ENCODE measurements at regions not wholly inside any gene's neighbourhood (a gene's known extent, or its start where the extent isn't known, plus 50 kb on each side); places are given as distances from the start of the nearest gene placed in this dataset.

DNA sequence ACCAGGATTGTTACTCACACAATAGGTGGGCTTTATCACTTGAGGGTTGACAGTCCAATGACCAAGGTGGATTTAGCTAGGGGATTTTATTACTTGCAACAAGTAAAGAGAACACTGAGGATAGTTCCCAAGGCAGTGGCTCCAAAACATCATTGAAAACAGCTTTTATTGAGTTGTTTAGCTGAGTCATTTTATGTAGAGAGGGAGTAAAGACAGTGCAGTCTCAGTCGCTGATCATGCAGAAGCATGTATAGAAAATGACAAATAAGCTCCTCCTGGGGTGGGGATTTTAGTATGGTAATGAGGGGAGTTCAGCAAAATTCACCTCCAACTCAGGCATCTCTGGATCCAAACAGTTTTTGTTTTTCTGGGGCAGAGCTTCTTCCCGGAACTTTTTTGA, 163.0 kb upstream of the CCDC179 start:
- Histone ChIP-seq H3K27ac (ENCODE audit: low read length) (no peak overlapping the region), H3K9me2 (replicated peaks; ENCODE audit: insufficient read depth, low read length) (no peaks in the 10 kb centered on the region), H2AFZ (ENCODE audit: low read length) (no peak overlapping the region), H3K4me3 (ENCODE audit: low read length) (no peak overlapping the region), H3K4me1 (ENCODE audit: low read length) (no peaks in the 10 kb centered on the region), H3K27me3 (replicated peaks; ENCODE audit: insufficient read depth, low read length) (no peaks in the 10 kb centered on the region), H3K79me2 (ENCODE audit: low read length) (no peaks in the 10 kb centered on the region), H3K9ac (ENCODE audit: low read length) (no peak overlapping the region), H3F3A (ENCODE audit: insufficient read depth, low read length) (no peaks in the 10 kb centered on the region), H3K4me2 (ENCODE audit: low read depth, low read length) (no peak overlapping the region), H3K36me3 (replicated peaks; ENCODE audit: insufficient read depth, low read length) (no peaks in the 10 kb centered on the region), H3K9me3 (replicated peaks; ENCODE audit: insufficient read depth, low read length) (no peaks in the 10 kb centered on the region), H4K20me1 (ENCODE audit: insufficient read depth, low read length) (no peaks in the 10 kb centered on the region)
- DNase-seq: no peak
- TF ChIP-seq, protein P1, sequence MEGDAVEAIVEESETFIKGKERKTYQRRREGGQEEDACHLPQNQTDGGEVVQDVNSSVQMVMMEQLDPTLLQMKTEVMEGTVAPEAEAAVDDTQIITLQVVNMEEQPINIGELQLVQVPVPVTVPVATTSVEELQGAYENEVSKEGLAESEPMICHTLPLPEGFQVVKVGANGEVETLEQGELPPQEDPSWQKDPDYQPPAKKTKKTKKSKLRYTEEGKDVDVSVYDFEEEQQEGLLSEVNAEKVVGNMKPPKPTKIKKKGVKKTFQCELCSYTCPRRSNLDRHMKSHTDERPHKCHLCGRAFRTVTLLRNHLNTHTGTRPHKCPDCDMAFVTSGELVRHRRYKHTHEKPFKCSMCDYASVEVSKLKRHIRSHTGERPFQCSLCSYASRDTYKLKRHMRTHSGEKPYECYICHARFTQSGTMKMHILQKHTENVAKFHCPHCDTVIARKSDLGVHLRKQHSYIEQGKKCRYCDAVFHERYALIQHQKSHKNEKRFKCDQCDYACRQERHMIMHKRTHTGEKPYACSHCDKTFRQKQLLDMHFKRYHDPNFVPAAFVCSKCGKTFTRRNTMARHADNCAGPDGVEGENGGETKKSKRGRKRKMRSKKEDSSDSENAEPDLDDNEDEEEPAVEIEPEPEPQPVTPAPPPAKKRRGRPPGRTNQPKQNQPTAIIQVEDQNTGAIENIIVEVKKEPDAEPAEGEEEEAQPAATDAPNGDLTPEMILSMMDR (IDR thresholded peaks at IDR 0.05; ENCODE audit: low read length): no peak
- TF ChIP-seq EZH2phosphoT487 (IDR thresholded peaks at IDR 0.05; ENCODE audit: low read length) (no peak), EZH2 (optimal IDR thresholded peaks at IDR 0.05; ENCODE audit: low read depth, low read length) (no peak)

DNA sequence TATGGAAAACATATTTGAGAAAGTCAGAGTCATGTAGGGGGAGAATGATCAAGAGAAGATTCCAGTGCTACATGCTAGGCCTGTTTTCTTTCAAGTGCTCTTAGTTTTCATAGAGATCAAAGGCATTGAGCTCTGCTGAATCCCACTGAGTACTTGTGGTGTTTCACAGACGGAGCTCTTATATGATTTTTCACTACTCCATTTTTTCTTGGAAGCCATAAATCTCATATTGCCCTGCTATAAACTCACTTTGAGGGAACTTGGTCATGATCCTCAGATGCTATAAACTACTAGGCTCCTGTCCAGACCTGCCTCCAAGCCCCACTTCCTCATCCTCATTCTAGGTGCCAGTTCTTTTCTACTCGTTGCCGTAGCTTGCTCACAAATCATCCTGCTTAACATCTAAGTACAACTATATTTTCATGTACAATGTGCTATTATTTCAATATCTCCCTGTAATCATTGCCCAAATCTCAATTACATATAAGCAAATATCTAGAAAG, 180.8 kb upstream of the CCDC179 start:
- TF ChIP-seq, protein P1 (IDR thresholded peaks at IDR 0.05; ENCODE audit: low read length): no peak
- TF ChIP-seq EZH2phosphoT487 (IDR thresholded peaks at IDR 0.05; ENCODE audit: low read length) (no peak), EZH2 (optimal IDR thresholded peaks at IDR 0.05; ENCODE audit: low read depth, low read length) (no peak)
- Histone ChIP-seq H3K9me3 (replicated peaks; ENCODE audit: insufficient read depth, low read length) (no peaks in the 10 kb centered on the region), H3K27me3 (replicated peaks; ENCODE audit: insufficient read depth, low read length) (no peaks in the 10 kb centered on the region), H3K4me1 (ENCODE audit: low read length) (no peaks in the 10 kb centered on the region), H3K27ac (ENCODE audit: low read length) (no peak overlapping the region), H3F3A (ENCODE audit: insufficient read depth, low read length) (no peaks in the 10 kb centered on the region), H3K36me3 (replicated peaks; ENCODE audit: insufficient read depth, low read length) (no peaks in the 10 kb centered on the region), H3K79me2 (ENCODE audit: low read length) (no peaks in the 10 kb centered on the region), H3K4me2 (ENCODE audit: low read depth, low read length) (no peak overlapping the region), H3K9ac (ENCODE audit: low read length) (no peak overlapping the region), H3K9me2 (replicated peaks; ENCODE audit: insufficient read depth, low read length) (no peaks in the 10 kb centered on the region), H4K20me1 (ENCODE audit: insufficient read depth, low read length) (no peaks in the 10 kb centered on the region), H3K4me3 (ENCODE audit: low read length) (no peak overlapping the region), H2AFZ (ENCODE audit: low read length) (no peak overlapping the region)
- no peak for DNase-seq

DNA sequence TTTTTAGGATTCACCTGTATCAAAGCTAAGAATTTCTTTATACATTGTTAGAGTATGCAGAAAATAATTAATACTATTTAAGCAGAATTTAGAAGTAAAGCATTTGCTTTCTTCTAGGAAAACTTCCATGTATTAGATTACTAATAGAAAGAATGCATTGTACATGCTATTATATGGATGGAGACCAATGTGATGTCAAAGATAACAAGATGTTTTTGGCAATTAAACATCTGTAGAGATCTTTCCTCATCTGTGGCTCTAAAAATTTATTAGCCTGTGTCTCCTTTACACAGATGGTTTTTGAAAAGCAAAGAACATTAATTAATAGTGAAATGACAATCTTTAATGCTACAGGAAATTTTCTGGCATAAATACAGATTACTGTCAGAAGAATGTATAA, 198.4 kb upstream of the CCDC179 start:
- Histone ChIP-seq H3K4me1 (ENCODE audit: low read length) (peaks cover 7% of the 10 kb centered on the region; the same call in 1 of the 2 replicates), H3K36me3 (replicated peaks; ENCODE audit: insufficient read depth, low read length) (no peaks in the 10 kb centered on the region), H2AFZ (ENCODE audit: low read length) (no peak overlapping the region), H3K9me2 (replicated peaks; ENCODE audit: insufficient read depth, low read length) (no peaks in the 10 kb centered on the region), H3K79me2 (ENCODE audit: low read length) (no peaks in the 10 kb centered on the region), H3K9ac (ENCODE audit: low read length) (no peak overlapping the region), H3K27me3 (replicated peaks; ENCODE audit: insufficient read depth, low read length) (no peaks in the 10 kb centered on the region), H3F3A (ENCODE audit: insufficient read depth, low read length) (no peaks in the 10 kb centered on the region), H3K27ac (ENCODE audit: low read length) (no peak overlapping the region), H3K4me2 (ENCODE audit: low read depth, low read length) (no peak overlapping the region), H3K4me3 (ENCODE audit: low read length) (no peak overlapping the region), H4K20me1 (ENCODE audit: insufficient read depth, low read length) (no peaks in the 10 kb centered on the region), H3K9me3 (replicated peaks; ENCODE audit: insufficient read depth, low read length) (no peaks in the 10 kb centered on the region)
- TF ChIP-seq EZH2phosphoT487 (IDR thresholded peaks at IDR 0.05; ENCODE audit: low read length): no peak
- TF ChIP-seq EZH2 (optimal IDR thresholded peaks at IDR 0.05; ENCODE audit: low read depth, low read length): no peak
- TF ChIP-seq, protein P1 (IDR thresholded peaks at IDR 0.05; ENCODE audit: low read length): no peak
- DNase-seq: no peak

Measured in MM.1S (cell line).